Left ventricle myocardium superior (tissue), 1 donor: ENCODE measurements at regions not wholly inside any gene's neighbourhood (a gene's known extent, or its start where the extent isn't known, plus 50 kb on each side); places are given as distances from the start of the nearest gene placed in this dataset.
"Not testable (repeated sequence)": the region's sequence is repeated elsewhere in the genome, so short reads cannot be mapped to it uniquely, and the experiment has no call there.

Source experiments
- ATAC-seq: fragments of 200-7000 bp; cut with Tn5 transposase; one replicate; pipeline ENCODE4 v1.9.1; 2020; ENCODE audit warnings: mild to moderate bottlenecking, moderate library complexity
- DNase-seq: peaks from one replicate; pipeline ENCODE4 v3.0.0-alpha.2; 2020
- intact Hi-C: fragments of 100-400 bp; cut with micrococcal nuclease; formaldehyde crosslinking; loops from one replicate; pipeline ENCODE4 v1.11.0; 2022
- donor health status: DM: no; HTN: yes; CAD: no; lungs with severe emphysema.

DNA sequence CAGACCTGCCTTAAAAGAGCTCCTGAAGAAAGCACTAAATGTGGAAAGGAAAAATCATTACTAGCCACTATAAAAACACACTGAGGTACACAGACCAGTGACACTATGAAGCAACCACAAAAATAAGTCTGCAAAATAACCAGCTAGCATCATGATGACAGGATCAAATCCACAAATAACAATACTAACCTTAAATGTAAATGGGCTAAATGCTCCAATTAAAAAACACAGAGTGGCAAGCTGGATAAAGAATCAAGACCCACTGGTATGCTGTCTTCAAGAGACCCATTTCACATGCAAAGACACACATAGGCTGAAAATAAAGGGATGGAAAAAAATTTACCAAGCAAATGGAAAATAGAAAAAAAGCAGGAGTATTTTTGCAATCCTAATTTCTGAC lies 114.5 kb downstream of the MTHFS start:
- DNase-seq, intact Hi-C loops, ATAC-seq: not testable (repeated sequence)
